ENCODE measurements at regions not wholly inside any gene's neighbourhood (a gene's known extent, or its start where the extent isn't known, plus 50 kb on each side); places are given as distances from the start of the nearest gene placed in this dataset.

GRCh38 chr7:115274-115911 lies 77.0 kb upstream of the FAM20C start:
- no peak for DNase-seq (ENCODE audit: low read depth in 1 of 2, low spot score in 1 of 2)
- whole genome bisulfite sequencing (ENCODE audit: missing lambda C conversion rate): 48% methylated on average over 12 of the region's 12 CpGs
- CTCF ChIA-PET: interaction anchor here (1.0 to 1.9 kb wide), 2 partner anchors 9 to 11 kb away, joined by 3 to 5 read pairs; no protein-coding TSS in a partner anchor
- TF ChIP-seq TP53 (CRISPR knock-in tag; IDR thresholded peaks at IDR 0.05) (no peak), EHMT2 (IDR thresholded peaks at IDR 0.05; ENCODE audit: low read depth) (no peak), SREBF2 (IDR thresholded peaks at IDR 0.05) (no peak), NFE2L2 (conservative IDR thresholded peaks at IDR 0.05; ENCODE audit: low read length) (no peak), REST (IDR thresholded peaks at IDR 0.05) (no peak)
- ATAC-seq: no peak
- POLR2A ChIA-PET: no interaction called here
- peaks cover 25% of the 10 kb centered on the region for H3K9me3 ChIP-seq
- H3K4me3 ChIP-seq: no peak overlapping the region
- no peak overlapping the region for H3K27ac ChIP-seq
- H3K4me1 ChIP-seq: no peaks in the 10 kb centered on the region
- FAIRE-seq: no peak
- no peak overlapping the region for H3K4me2 ChIP-seq

- H3K4me1 ChIP-seq: no peaks in the 10 kb centered on the region
- FAIRE-seq: no peak
- ChIA-PET POLR2A (no interaction called here), CTCF (interaction anchor here (1.0 to 1.9 kb wide), 2 partner anchors 8 to 10 kb away, joined by 3 to 5 read pairs; no protein-coding TSS in a partner anchor)
- 81% methylated on average over 19 of the region's 19 CpGs for WGBS (ENCODE audit: missing lambda C conversion rate)
- ATAC-seq: no peak
- no peak overlapping the region for H3K27ac ChIP-seq
- no peak for DNase-seq (ENCODE audit: low read depth in 1 of 2, low spot score in 1 of 2)
- no peak overlapping the region for H3K4me2 ChIP-seq
- TF ChIP-seq CHD4 (IDR thresholded peaks at IDR 0.05; ENCODE audit: borderline replicate concordance) (no peak), EHF (CRISPR knock-in tag; IDR thresholded peaks at IDR 0.05) (no peak), TP53 (CRISPR knock-in tag; IDR thresholded peaks at IDR 0.05) (no peak), MAX (IDR thresholded peaks at IDR 0.05) (no peak), NFE2L2 (conservative IDR thresholded peaks at IDR 0.05; ENCODE audit: low read length) (no peak), HOXB13 (CRISPR knock-in tag; IDR thresholded peaks at IDR 0.05; ENCODE audit: low read depth) (no peak), HOXA7 (CRISPR knock-in tag; IDR thresholded peaks at IDR 0.05) (no peak), HMGXB4 (CRISPR knock-in tag; IDR thresholded peaks at IDR 0.05; ENCODE audit: borderline replicate concordance) (no peak), BHLHE40 (IDR thresholded peaks at IDR 0.05; ENCODE audit: low read depth, low read length) (no peak), ZC3H11A (IDR thresholded peaks at IDR 0.05) (no peak), JUNB (IDR thresholded peaks at IDR 0.05) (no peak), RCOR1 (IDR thresholded peaks at IDR 0.05; ENCODE audit: low read depth, low read length) (no peak), ELK1 (IDR thresholded peaks at IDR 0.05; ENCODE audit: low read depth, low read length) (no peak), HES2 (IDR thresholded peaks at IDR 0.05) (no peak), REST (IDR thresholded peaks at IDR 0.05) (no peak), MYC (IDR thresholded peaks at IDR 0.05; ENCODE audit: borderline replicate concordance, low read length) (no peak), PBX3 (IDR thresholded peaks at IDR 0.05) (no peak), FOSB (CRISPR knock-in tag; IDR thresholded peaks at IDR 0.05) (no peak), EP300 (IDR thresholded peaks at IDR 0.05) (no peak), SREBF2 (IDR thresholded peaks at IDR 0.05) (no peak)
- no peak overlapping the region for H3K4me3 ChIP-seq
- peaks cover 21% of the 10 kb centered on the region for H3K9me3 ChIP-seq
Measured at GRCh38 chr7:116188-116981, 76.0 kb upstream of the FAM20C start.
